GM21576 (cell line): ENCODE measurements at regions not wholly inside any gene's neighbourhood (a gene's known extent, or its start where the extent isn't known, plus 50 kb on each side); places are given as distances from the start of the nearest gene placed in this dataset.
"Not testable (repeated sequence)": the region's sequence is repeated elsewhere in the genome, so short reads cannot be mapped to it uniquely, and the experiment has no call there.

Source experiments
- ATAC-seq: cut with Tn5 transposase; IDR thresholded peaks from one replicate; pipeline ENCODE4 v1.9.1; 2021; ENCODE audit warnings: mild to moderate bottlenecking, moderate library complexity; ENCODE audit not compliant: unreplicated experiment

GRCh38 chr18:64749884-64750283, 601.0 kb upstream of the LINC00305 start:
- ATAC-seq, result no peak

- ATAC-seq, result no peak
These were observed 598.9 kb upstream of the LINC00305 start for GRCh38 chr18:64747803-64748202.

- ATAC-seq, result no peak
These were observed 594.0 kb upstream of the LINC00305 start for GRCh38 chr18:64742898-64743297.

- ATAC-seq, result no peak
These were observed 585.2 kb upstream of the LINC00305 start for GRCh38 chr18:64734063-64734462.

GRCh38 chr18:64725657-64726056, 576.8 kb upstream of the LINC00305 start:
- ATAC-seq, result not testable (repeated sequence)

GRCh38 chr18:64720781-64721464, 572.0 kb upstream of the LINC00305 start:
- ATAC-seq, result no peak

- ATAC-seq, result no peak
These were observed 569.9 kb upstream of the LINC00305 start for GRCh38 chr18:64718808-64719207.

GRCh38 chr18:64717026-64717425, 568.1 kb upstream of the LINC00305 start:
- no peak for ATAC-seq

GRCh38 chr18:64714086-64714485, 565.2 kb upstream of the LINC00305 start:
- no peak for ATAC-seq

- ATAC-seq, result peak; percentile 91
These were observed 564.4 kb upstream of the LINC00305 start for GRCh38 chr18:64713284-64713683.

- ATAC-seq, result no peak
These were observed 563.1 kb upstream of the LINC00305 start for GRCh38 chr18:64712035-64712434.

GRCh38 chr18:64710105-64710861, 561.4 kb upstream of the LINC00305 start:
- ATAC-seq, result no peak

GRCh38 chr18:64707052-64707451, 558.2 kb upstream of the LINC00305 start:
- ATAC-seq, result no peak

- no peak for ATAC-seq
These were observed 550.2 kb upstream of the LINC00305 start for GRCh38 chr18:64699081-64699480.

GRCh38 chr18:64695851-64696553, 547.1 kb upstream of the LINC00305 start:
- ATAC-seq, result no peak

GRCh38 chr18:64693766-64694165, 544.9 kb upstream of the LINC00305 start:
- ATAC-seq, result no peak

GRCh38 chr18:64692826-64693225, 543.9 kb upstream of the LINC00305 start:
- no peak for ATAC-seq

GRCh38 chr18:64679121-64679520, 530.2 kb upstream of the LINC00305 start:
- ATAC-seq, result no peak

- no peak for ATAC-seq
These were observed 529.2 kb upstream of the LINC00305 start for GRCh38 chr18:64678048-64678447.

GRCh38 chr18:64674694-64675093, 525.8 kb upstream of the LINC00305 start:
- ATAC-seq, result no peak

- ATAC-seq, result not testable (repeated sequence)
These were observed 522.4 kb upstream of the LINC00305 start for GRCh38 chr18:64671293-64671692.

GRCh38 chr18:64668461-64668962, 519.6 kb upstream of the LINC00305 start:
- ATAC-seq, result no peak
